ENCODE measurements at regions not wholly inside any gene's neighbourhood (a gene's known extent, or its start where the extent isn't known, plus 50 kb on each side); places are given as distances from the start of the nearest gene placed in this dataset.
A peak's percentile ranks its signal among the peaks of the same experiment; 100 is the strongest.

GRCh38 chr1:25020851-25021590 is 90.9 kb upstream of the RUNX3 start:
- DNase-seq, result no peak

GRCh38 chr1:25020173-25020845 is 90.2 kb upstream of the RUNX3 start:
- no peak for DNase-seq

- no peak for DNase-seq
Observed at GRCh38 chr1:25019337-25020172, 89.5 kb upstream of the RUNX3 start.

GRCh38 chr1:25018943-25019336 is 88.9 kb upstream of the RUNX3 start:
- no peak for DNase-seq

GRCh38 chr1:25018110-25018735 is 88.1 kb upstream of the RUNX3 start:
- DNase-seq, result no peak

- DNase-seq, result no peak
Observed at GRCh38 chr1:25017436-25018109, 87.5 kb upstream of the RUNX3 start.

GRCh38 chr1:25012966-25013962 is 83.2 kb upstream of the RUNX3 start:
- DNase-seq, result no peak

- no peak for DNase-seq
Observed at GRCh38 chr1:25011943-25012638, 82.0 kb upstream of the RUNX3 start.

- no peak for DNase-seq
Observed at GRCh38 chr1:25011275-25011674, 81.2 kb upstream of the RUNX3 start.

- DNase-seq, result no peak
Observed at GRCh38 chr1:25009671-25010262, 79.7 kb upstream of the RUNX3 start.

GRCh38 chr1:25008192-25008485 is 78.1 kb upstream of the RUNX3 start:
- no peak for DNase-seq

GRCh38 chr1:25007390-25008191 is 77.5 kb upstream of the RUNX3 start:
- DNase-seq, result peak; percentile 49 to 53

- DNase-seq, result no peak
Observed at GRCh38 chr1:25006770-25007169, 76.7 kb upstream of the RUNX3 start.

GRCh38 chr1:25004355-25004754 is 74.3 kb upstream of the RUNX3 start:
- DNase-seq, result no peak

GRCh38 chr1:25003457-25004190 is 73.5 kb upstream of the RUNX3 start:
- DNase-seq, result no peak

GRCh38 chr1:25003000-25003399 is 72.9 kb upstream of the RUNX3 start:
- no peak for DNase-seq

GRCh38 chr1:25001125-25001915 is 71.2 kb upstream of the RUNX3 start:
- DNase-seq, result no peak

GRCh38 chr1:24999906-25000305 is 69.8 kb upstream of the RUNX3 start:
- no peak for DNase-seq
